IPS DF 4.7 (cell line): ENCODE measurements at regions not wholly inside any gene's neighbourhood (a gene's known extent, or its start where the extent isn't known, plus 50 kb on each side); places are given as distances from the start of the nearest gene placed in this dataset.

Experiments used
- DNase-seq: peaks from one replicate; pipeline ENCODE4 v3.0.0-alpha.2; 2013; ENCODE audit warnings: low spot score; ENCODE audit errors: extremely low read depth

GRCh38 chr20:24199501-24199900 lies 210.9 kb upstream of the GGTLC1 start:
- no peak for DNase-seq

- no peak for DNase-seq
Observed at GRCh38 chr20:24194143-24194542, 205.6 kb upstream of the GGTLC1 start.

- no peak for DNase-seq
Observed at GRCh38 chr20:24190905-24191304, 202.3 kb upstream of the GGTLC1 start.

- no peak for DNase-seq
Observed at GRCh38 chr20:24185791-24186190, 197.2 kb upstream of the GGTLC1 start.

GRCh38 chr20:24181151-24181550 lies 192.6 kb upstream of the GGTLC1 start:
- DNase-seq: no peak

GRCh38 chr20:24169256-24169655 lies 180.7 kb upstream of the GGTLC1 start:
- DNase-seq: no peak

- no peak for DNase-seq
Observed at GRCh38 chr20:24166412-24166811, 177.8 kb upstream of the GGTLC1 start.

- no peak for DNase-seq
Observed at GRCh38 chr20:24166123-24166381, 177.5 kb upstream of the GGTLC1 start.

GRCh38 chr20:24165301-24166122 lies 176.9 kb upstream of the GGTLC1 start:
- DNase-seq: no peak

- no peak for DNase-seq
Observed at GRCh38 chr20:24164360-24164759, 175.8 kb upstream of the GGTLC1 start.

GRCh38 chr20:24163506-24163905 lies 174.9 kb upstream of the GGTLC1 start:
- no peak for DNase-seq

GRCh38 chr20:24160563-24161281 lies 172.1 kb upstream of the GGTLC1 start:
- DNase-seq: peak; percentile 41

- DNase-seq: no peak
Observed at GRCh38 chr20:24158281-24158680, 169.7 kb upstream of the GGTLC1 start.

GRCh38 chr20:24157213-24157612 lies 168.6 kb upstream of the GGTLC1 start:
- no peak for DNase-seq

GRCh38 chr20:24153101-24154040 lies 164.8 kb upstream of the GGTLC1 start:
- no peak for DNase-seq

- no peak for DNase-seq
Observed at GRCh38 chr20:24151621-24152294, 163.2 kb upstream of the GGTLC1 start.

GRCh38 chr20:24150406-24150805 lies 161.8 kb upstream of the GGTLC1 start:
- DNase-seq: no peak

- DNase-seq: no peak
Observed at GRCh38 chr20:24149881-24150307, 161.3 kb upstream of the GGTLC1 start.

- no peak for DNase-seq
Observed at GRCh38 chr20:24149175-24149574, 160.6 kb upstream of the GGTLC1 start.

GRCh38 chr20:24148372-24148771 lies 159.8 kb upstream of the GGTLC1 start:
- DNase-seq: no peak

- no peak for DNase-seq
Observed at GRCh38 chr20:24147961-24148360, 159.4 kb upstream of the GGTLC1 start.
